Body of pancreas (tissue), 4 donors: ENCODE measurements at regions not wholly inside any gene's neighbourhood (a gene's known extent, or its start where the extent isn't known, plus 50 kb on each side); places are given as distances from the start of the nearest gene placed in this dataset.

Experiments
- CTCF ChIP-seq, 7 experiments: fragments of 450-650 bp in 4 of 7; fragments of 200-600 bp in 3 of 7; sonication (generic) in 3 of 7; IDR thresholded peaks; one replicate each; pipeline ENCODE4 v1.5.1; 2016 to 2019; ENCODE audit warnings: antibody characterized with exemption in 7 of 7
- POLR2A ChIP-seq, 3 donors: fragments of 450-650 bp; IDR thresholded peaks; one replicate each; pipeline ENCODE4 v1.6.1; 2016; ENCODE audit warnings: antibody characterized with exemption in 3 of 3, mild to moderate bottlenecking in 2 of 3

- TF ChIP-seq CTCF (IDR thresholded peaks at IDR 0.05) (no peak), POLR2A (IDR thresholded peaks at IDR 0.05) (no peak)
Observed at GRCh38 chr3:71851878-71852277, 66.9 kb upstream of the PROK2 start.
